Pancreas (tissue), 10 donors: ENCODE measurements at regions not wholly inside any gene's neighbourhood (a gene's known extent, or its start where the extent isn't known, plus 50 kb on each side); places are given as distances from the start of the nearest gene placed in this dataset.

Source experiments
- ATAC-seq, 4 donors: fragments of 200-7000 bp; cut with Tn5 transposase; one replicate each; pipeline versions ENCODE4 v1.8.0 to v1.9.1; 2020; ENCODE audit warnings: mild to moderate bottlenecking in 4 of 4, moderate library complexity in 4 of 4
- DNase-seq, 6 donors: peaks; one replicate each; pipeline ENCODE4 v3.0.0-alpha.2; 2020
- FAIRE-seq: peaks from 2 replicates; lab custom pipeline; 2012; peaks lifted over from hg19 to GRCh38; lab: Jason Lieb, UNC
- H3K27ac ChIP-seq, 4 donors: fragments of 200-600 bp; sonication (generic); 1 replicate in 3 of 4; 2 replicates in 1 of 4; pipeline versions ENCODE4 v1.5.0 to v1.8.0; 2020
- H3K27me3 ChIP-seq, 4 donors: fragments of 200-600 bp; one replicate each; pipeline ENCODE4 v1.8.0; 2021
- H3K36me3 ChIP-seq, 3 donors: fragments of 200-600 bp; sonication (generic) in 1 of 3; one replicate each; pipeline versions ENCODE4 v1.5.0 to v1.8.0; 2020 to 2021
- H3K4me1 ChIP-seq, 3 donors: fragments of 200-600 bp; one replicate each; pipeline ENCODE4 v1.8.0; 2021
- H3K4me3 ChIP-seq, 4 donors: fragments of 200-600 bp; sonication (generic) in 2 of 4; one replicate each; pipeline versions ENCODE4 v1.5.0 to v1.8.0; 2020 to 2021
- H3K9me3 ChIP-seq, 4 donors: fragments of 200-600 bp; one replicate each; pipeline ENCODE4 v1.8.0; 2021
- WGBS, 2 donors: extraction: QIAGEN DNeasy Blood & Tissue Kit; methylation state at CpG; one replicate each; pipeline ENCODE4 v1.1.7; 2013; 5-methylcytosine and 5-hydroxymethylcytosine counted together
- intact Hi-C, 3 donors: fragments of 100-400 bp; cut with DNase I; formaldehyde crosslinking; loops; one replicate each; pipeline versions ENCODE4 v1.11.1 to v1.14.2; 2022
- TF ChIP-seq, protein P1 (sequence below), 4 donors: fragments of 200-600 bp; sonication (generic) in 3 of 4; IDR thresholded peaks; one replicate each; pipeline versions ENCODE4 v1.5.0 to v1.8.0; 2021; ENCODE audit warnings: antibody characterized with exemption in 4 of 4
- donor health status: healthy with polysubstance abuse.
- donor health status: DM: no; HTN: no; CAD: no; lungs with moderate emphysema.
- donor health status: DM: no; HTN: no; CAD: no.
- donor health status: control.
- donor health status: control.
- donor health status: Bipolar disorder and iron deficiency.
- donor health status: DM: yes; HTN: yes; CAD: no.
- donor health status: DM: no; HTN: no; CAD: no.
- donor health status: DM: no; HTN: no; CAD: no.
- donor health status: DM: yes; HTN: yes; CAD: no.

DNA sequence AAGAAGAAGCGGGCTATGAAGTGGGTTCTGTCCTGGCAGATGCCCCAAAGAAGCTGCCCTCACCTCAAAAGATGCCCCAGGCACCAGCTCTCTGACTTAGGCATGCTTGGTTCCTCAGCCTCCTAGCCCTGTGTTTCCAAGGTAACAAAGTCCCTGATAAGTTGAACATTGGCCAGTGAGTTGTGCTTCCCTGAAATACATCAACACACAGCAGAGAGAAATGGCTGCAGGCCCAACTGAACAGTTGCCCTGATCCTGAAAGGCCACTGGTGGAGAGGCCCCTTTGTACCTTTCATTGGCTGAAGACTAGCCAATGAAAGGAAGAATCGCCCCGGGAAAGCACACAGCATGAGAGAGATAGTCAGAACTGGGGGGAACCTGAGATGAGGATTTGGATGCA is 169.9 kb upstream of the CTNNB1 start:
- FAIRE-seq (no peak), ATAC-seq (no peak)

DNA sequence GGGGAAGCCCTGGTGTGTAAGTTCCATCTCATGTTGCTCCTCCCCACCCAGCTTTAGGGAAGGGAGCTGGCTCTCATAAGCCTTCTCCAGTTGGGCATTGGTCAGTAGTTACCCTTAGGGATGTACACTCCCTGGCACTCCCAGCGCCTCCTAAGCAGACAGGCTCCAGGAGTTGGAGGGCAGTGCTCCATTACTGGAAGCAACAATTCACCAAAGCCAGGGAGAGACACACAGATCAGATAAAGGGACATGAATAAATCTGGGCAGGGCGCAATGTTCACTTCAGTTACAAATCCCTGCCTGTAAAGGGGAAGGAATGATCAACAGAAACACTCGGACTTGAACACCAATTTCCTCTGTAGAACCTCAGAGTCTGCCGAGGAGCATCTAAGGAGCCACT is 169.1 kb upstream of the CTNNB1 start:
- Histone ChIP-seq H3K4me1 (no peaks in the 10 kb centered on the region), H3K27ac (no peak overlapping the region), H3K4me3 (no peak overlapping the region), H3K9me3 (no peaks in the 10 kb centered on the region), H3K36me3 (no peaks in the 10 kb centered on the region), H3K27me3 (no peaks in the 10 kb centered on the region)
- FAIRE-seq (no peak), ATAC-seq (no peak), DNase-seq (no peak)
- WGBS, 2 donors = 71 to 77% methylated on average over 4 of the region's 4 CpGs
- TF ChIP-seq, protein P1, sequence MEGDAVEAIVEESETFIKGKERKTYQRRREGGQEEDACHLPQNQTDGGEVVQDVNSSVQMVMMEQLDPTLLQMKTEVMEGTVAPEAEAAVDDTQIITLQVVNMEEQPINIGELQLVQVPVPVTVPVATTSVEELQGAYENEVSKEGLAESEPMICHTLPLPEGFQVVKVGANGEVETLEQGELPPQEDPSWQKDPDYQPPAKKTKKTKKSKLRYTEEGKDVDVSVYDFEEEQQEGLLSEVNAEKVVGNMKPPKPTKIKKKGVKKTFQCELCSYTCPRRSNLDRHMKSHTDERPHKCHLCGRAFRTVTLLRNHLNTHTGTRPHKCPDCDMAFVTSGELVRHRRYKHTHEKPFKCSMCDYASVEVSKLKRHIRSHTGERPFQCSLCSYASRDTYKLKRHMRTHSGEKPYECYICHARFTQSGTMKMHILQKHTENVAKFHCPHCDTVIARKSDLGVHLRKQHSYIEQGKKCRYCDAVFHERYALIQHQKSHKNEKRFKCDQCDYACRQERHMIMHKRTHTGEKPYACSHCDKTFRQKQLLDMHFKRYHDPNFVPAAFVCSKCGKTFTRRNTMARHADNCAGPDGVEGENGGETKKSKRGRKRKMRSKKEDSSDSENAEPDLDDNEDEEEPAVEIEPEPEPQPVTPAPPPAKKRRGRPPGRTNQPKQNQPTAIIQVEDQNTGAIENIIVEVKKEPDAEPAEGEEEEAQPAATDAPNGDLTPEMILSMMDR (IDR thresholded peaks at IDR 0.05) = no peak
- intact Hi-C loops = no loop called here

More for the DNA sequence above, 169.9 kb upstream of the CTNNB1 start:
- intact Hi-C loops = no loop called here
- no peak overlapping the region for H3K27ac ChIP-seq
- no peaks in the 10 kb centered on the region for H3K27me3 ChIP-seq
- H3K36me3 ChIP-seq = no peaks in the 10 kb centered on the region
- TF ChIP-seq, protein P1 (IDR thresholded peaks at IDR 0.05) = no peak
- 68% methylated on average over 3 of the region's 3 CpGs for WGBS, 2 donors
- no peaks in the 10 kb centered on the region for H3K4me1 ChIP-seq
- no peak overlapping the region for H3K4me3 ChIP-seq
- no peak for DNase-seq
- no peaks in the 10 kb centered on the region for H3K9me3 ChIP-seq

DNA sequence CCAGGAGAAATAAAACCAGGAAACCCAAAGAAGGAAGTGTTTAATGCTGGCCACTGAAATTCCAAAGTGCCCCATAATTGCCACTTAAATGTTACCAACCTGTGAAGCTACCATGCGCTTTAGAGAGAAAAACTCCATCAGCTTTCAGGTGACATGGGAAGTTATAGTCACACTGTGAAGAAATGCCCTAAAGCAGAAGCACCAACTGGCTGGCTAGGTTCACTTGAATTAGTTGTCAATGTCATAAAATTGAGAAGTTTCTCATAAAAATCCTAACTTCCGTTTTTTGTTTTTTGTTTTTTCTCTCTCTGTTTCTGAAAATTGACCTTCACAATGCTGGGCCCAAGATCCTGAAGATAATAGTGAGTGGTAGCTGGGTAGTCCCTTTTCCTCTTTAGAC is 167.9 kb upstream of the CTNNB1 start:
- no peaks in the 10 kb centered on the region for H3K36me3 ChIP-seq
- DNase-seq = no peak
- ATAC-seq = no peak
- no peaks in the 10 kb centered on the region for H3K27me3 ChIP-seq
- TF ChIP-seq, protein P1 (IDR thresholded peaks at IDR 0.05) = no peak
- H3K4me3 ChIP-seq = no peak overlapping the region
- H3K9me3 ChIP-seq = no peaks in the 10 kb centered on the region
- no peak overlapping the region for H3K27ac ChIP-seq
- intact Hi-C loops = no loop called here
- FAIRE-seq = no peak
- no peaks in the 10 kb centered on the region for H3K4me1 ChIP-seq
- WGBS, 2 donors = 74 to 79% methylated on average over 2 of the region's 2 CpGs

DNA sequence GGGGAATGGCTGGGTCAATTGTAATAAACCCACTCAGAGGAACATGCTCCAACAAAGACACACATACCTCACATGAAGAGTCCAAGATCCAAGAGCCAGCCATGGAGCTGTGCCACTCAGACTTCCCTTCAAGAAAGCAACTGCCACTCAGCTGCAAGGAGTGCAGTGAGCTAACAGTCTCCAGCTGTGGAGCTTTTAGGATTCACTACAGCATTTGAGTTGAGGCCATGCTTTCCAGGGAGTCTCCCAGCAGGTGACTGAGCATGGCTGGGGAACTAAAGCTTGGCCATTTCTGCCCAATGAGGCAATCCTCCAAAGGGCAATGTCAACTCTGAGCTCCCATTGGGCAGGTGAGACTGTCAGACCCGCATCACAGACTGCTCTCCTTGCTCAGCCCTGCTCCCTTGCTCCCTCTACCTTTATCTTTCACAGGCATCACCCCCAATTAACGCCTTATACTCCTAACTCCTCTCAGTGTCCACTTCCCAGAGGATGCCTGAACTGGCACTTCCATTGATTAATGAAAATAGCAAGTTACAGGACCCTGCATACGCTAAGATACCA is 165.3 kb upstream of the CTNNB1 start:
- ATAC-seq = no peak
- H3K36me3 ChIP-seq = no peaks in the 10 kb centered on the region
- no peak overlapping the region for H3K27ac ChIP-seq
- intact Hi-C loops = no loop called here
- WGBS, 2 donors = 80% methylated on average over 3 of the region's 3 CpGs
- no peaks in the 10 kb centered on the region for H3K4me1 ChIP-seq
- no peak for FAIRE-seq
- no peaks in the 10 kb centered on the region for H3K9me3 ChIP-seq
- H3K4me3 ChIP-seq = no peak overlapping the region
- TF ChIP-seq, protein P1 (IDR thresholded peaks at IDR 0.05) = no peak
- no peak for DNase-seq
- no peaks in the 10 kb centered on the region for H3K27me3 ChIP-seq

DNA sequence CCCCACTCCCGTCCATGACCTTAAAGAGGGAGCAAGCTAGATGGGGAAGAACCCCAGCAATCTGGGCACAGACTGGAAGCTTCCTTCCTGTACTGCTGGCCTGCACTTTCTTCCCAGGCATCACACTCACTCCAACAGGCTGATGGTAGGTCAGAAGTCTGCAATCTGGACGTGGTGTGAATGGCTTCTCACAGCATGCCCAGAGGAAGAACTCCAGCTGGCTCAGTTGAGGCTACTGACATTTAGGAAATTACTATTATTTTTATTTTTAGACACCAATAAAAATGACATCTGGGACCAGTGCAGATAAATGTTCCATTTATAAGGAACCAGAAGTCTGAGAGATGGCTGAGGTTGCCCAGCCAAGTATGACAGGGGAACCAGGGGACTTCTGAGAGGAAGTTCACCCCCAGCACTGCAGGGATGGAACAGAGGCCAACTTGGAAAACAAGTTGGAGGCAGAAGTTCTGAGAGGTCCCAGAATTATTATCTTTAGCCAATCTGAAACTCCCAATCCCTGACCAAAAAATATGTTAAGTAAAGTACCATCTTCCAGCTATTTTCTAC is 163.8 kb upstream of the CTNNB1 start:
- WGBS, 2 donors = 61 to 73% methylated on average over 2 of the region's 2 CpGs
- intact Hi-C loops = no loop called here
- Histone ChIP-seq H3K27me3 (no peaks in the 10 kb centered on the region), H3K27ac (no peak overlapping the region), H3K4me1 (no peaks in the 10 kb centered on the region), H3K4me3 (no peak overlapping the region), H3K9me3 (no peaks in the 10 kb centered on the region), H3K36me3 (no peaks in the 10 kb centered on the region)
- DNase-seq = no peak
- no peak for FAIRE-seq
- TF ChIP-seq, protein P1 (IDR thresholded peaks at IDR 0.05) = no peak
- ATAC-seq = peak in 1 of 4 donors; percentile 30
